ENCODE measurements at regions not wholly inside any gene's neighbourhood (a gene's known extent, or its start where the extent isn't known, plus 50 kb on each side); places are given as distances from the start of the nearest gene placed in this dataset.

DNA sequence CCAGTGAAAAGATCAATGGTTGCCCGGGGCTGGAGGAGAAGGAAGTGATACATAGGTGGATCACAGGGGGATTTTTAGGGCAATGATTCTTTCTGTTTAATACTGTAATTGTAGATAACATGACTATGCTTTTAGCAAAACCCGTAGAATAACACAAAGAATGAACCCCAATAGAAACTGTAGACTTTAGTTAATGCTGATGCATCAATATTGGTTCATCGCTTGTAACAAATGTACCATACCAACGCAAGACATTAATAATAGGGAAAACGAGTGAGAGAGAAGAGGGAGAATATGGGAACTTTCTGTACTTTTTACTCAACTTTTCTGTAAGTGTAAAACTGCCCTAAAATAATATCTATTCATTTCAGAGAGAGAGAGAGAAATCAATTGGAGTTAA lies 383.3 kb upstream of the ATP11B start:
- no peak overlapping the region for H3K4me3 Mint-ChIP-seq (ENCODE audit: unreplicated experiment)
- no peaks in the 10 kb centered on the region for H3K9me3 Mint-ChIP-seq (ENCODE audit: unreplicated experiment)
- no peak overlapping the region for H3K27ac Mint-ChIP-seq (ENCODE audit: unreplicated experiment)
- H3K27me3 Mint-ChIP-seq (ENCODE audit: unreplicated experiment), result peaks cover 34% of the 10 kb centered on the region
- DNase-seq (ENCODE audit: extremely low spot score, unreplicated experiment), result no peak
- H3K36me3 Mint-ChIP-seq (ENCODE audit: unreplicated experiment), result no peaks in the 10 kb centered on the region
- TF ChIP-seq, protein P1, sequence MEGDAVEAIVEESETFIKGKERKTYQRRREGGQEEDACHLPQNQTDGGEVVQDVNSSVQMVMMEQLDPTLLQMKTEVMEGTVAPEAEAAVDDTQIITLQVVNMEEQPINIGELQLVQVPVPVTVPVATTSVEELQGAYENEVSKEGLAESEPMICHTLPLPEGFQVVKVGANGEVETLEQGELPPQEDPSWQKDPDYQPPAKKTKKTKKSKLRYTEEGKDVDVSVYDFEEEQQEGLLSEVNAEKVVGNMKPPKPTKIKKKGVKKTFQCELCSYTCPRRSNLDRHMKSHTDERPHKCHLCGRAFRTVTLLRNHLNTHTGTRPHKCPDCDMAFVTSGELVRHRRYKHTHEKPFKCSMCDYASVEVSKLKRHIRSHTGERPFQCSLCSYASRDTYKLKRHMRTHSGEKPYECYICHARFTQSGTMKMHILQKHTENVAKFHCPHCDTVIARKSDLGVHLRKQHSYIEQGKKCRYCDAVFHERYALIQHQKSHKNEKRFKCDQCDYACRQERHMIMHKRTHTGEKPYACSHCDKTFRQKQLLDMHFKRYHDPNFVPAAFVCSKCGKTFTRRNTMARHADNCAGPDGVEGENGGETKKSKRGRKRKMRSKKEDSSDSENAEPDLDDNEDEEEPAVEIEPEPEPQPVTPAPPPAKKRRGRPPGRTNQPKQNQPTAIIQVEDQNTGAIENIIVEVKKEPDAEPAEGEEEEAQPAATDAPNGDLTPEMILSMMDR (IDR thresholded peaks at IDR 0.05), result no peak
- peaks cover 24% of the 10 kb centered on the region for H3K4me1 Mint-ChIP-seq (ENCODE audit: unreplicated experiment)

DNA sequence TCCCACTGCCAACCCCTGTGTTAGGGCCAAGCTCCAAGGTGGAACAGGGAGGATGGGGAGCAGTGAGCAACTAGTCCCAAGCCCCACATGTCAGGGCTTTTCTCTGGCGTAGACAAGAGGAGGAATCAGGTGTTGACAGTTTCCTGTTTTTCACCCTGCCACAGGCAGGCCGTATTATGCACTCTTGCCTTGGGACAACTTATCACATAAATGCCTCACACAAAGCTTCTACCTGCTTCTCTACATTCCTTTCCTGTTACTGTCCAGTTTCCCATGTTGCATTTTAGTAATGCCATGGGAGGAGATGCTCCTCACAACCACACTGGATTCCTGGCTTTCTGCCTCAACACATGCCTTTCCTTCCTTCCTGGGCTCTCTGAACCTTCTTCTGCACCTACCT lies 381.2 kb upstream of the ATP11B start:
- DNase-seq (ENCODE audit: extremely low spot score, unreplicated experiment), result no peak
- Mint-ChIP-seq H3K4me3 (ENCODE audit: unreplicated experiment) (no peak overlapping the region), H3K36me3 (ENCODE audit: unreplicated experiment) (no peaks in the 10 kb centered on the region), H3K27ac (ENCODE audit: unreplicated experiment) (no peak overlapping the region), H3K27me3 (ENCODE audit: unreplicated experiment) (peaks cover 40% of the 10 kb centered on the region), H3K9me3 (ENCODE audit: unreplicated experiment) (no peaks in the 10 kb centered on the region), H3K4me1 (ENCODE audit: unreplicated experiment) (peaks cover 10% of the 10 kb centered on the region)
- TF ChIP-seq, protein P1 (IDR thresholded peaks at IDR 0.05), result no peak

DNA sequence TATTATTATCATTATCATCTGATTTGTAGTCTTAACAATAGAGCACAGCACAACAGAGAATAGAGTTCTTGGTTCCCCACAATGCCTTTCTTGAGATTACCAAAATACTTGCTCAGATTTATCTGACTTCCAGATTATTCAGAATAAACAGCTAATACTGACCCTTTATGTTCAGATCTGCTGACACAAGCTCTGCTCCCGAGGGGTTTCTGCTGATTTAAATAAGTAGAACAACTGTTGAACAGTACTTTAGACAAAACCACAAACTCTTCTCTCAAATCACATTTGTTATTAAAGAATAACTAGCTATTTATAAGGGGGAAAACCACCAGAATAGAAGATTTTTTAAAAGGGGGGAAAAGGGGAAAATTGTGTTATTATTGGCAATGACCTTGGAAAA lies 380.2 kb upstream of the ATP11B start:
- Mint-ChIP-seq H3K27me3 (ENCODE audit: unreplicated experiment) (peaks cover 36% of the 10 kb centered on the region), H3K27ac (ENCODE audit: unreplicated experiment) (no peak overlapping the region), H3K4me1 (ENCODE audit: unreplicated experiment) (peaks cover 10% of the 10 kb centered on the region), H3K36me3 (ENCODE audit: unreplicated experiment) (no peaks in the 10 kb centered on the region), H3K4me3 (ENCODE audit: unreplicated experiment) (no peak overlapping the region), H3K9me3 (ENCODE audit: unreplicated experiment) (no peaks in the 10 kb centered on the region)
- TF ChIP-seq, protein P1 (IDR thresholded peaks at IDR 0.05), result no peak
- DNase-seq (ENCODE audit: extremely low spot score, unreplicated experiment), result no peak

DNA sequence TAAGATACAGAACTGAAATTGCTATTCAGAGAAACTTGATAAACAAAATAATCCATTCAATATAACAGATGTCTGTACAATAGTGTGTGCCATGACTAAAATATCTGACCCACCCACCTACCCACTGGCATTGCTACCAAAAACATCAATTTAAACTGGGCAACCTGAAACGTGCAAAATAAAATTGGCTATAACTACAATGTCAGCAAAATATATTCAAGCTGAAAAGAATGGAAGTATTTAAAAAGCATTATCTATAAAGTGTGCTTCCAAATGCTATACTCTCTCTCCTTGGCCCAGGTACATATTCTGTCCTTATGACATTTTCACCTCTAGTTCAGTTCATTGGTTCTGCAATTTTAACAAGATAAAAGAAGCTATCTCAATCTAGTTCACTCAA lies 379.6 kb upstream of the ATP11B start:
- Mint-ChIP-seq H3K4me1 (ENCODE audit: unreplicated experiment) (peaks cover 10% of the 10 kb centered on the region), H3K36me3 (ENCODE audit: unreplicated experiment) (no peaks in the 10 kb centered on the region), H3K27me3 (ENCODE audit: unreplicated experiment) (peaks cover 31% of the 10 kb centered on the region), H3K4me3 (ENCODE audit: unreplicated experiment) (no peak overlapping the region), H3K9me3 (ENCODE audit: unreplicated experiment) (no peaks in the 10 kb centered on the region), H3K27ac (ENCODE audit: unreplicated experiment) (no peak overlapping the region)
- TF ChIP-seq, protein P1 (IDR thresholded peaks at IDR 0.05), result no peak
- no peak for DNase-seq (ENCODE audit: extremely low spot score, unreplicated experiment)

DNA sequence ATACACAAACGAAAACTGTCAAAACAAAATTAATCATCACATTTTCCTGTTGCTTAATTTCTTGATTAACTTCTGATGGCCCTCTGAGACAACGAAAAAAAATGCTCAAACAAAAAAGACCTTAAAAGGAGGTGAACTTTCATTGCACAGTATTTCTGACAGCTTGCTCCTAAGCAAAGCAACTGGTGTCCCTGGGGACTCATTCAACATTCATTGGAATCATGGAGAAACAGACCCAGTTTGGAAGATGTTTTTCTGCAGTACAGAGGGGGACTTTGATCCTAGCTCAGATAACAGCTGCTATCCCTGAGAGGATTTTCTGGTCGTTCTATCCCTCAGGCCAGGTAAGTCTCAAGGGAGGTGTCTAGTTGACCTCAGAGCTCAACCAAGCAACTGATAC lies 378.7 kb upstream of the ATP11B start:
- no peak overlapping the region for H3K4me3 Mint-ChIP-seq (ENCODE audit: unreplicated experiment)
- peaks cover 31% of the 10 kb centered on the region for H3K27me3 Mint-ChIP-seq (ENCODE audit: unreplicated experiment)
- no peaks in the 10 kb centered on the region for H3K36me3 Mint-ChIP-seq (ENCODE audit: unreplicated experiment)
- H3K9me3 Mint-ChIP-seq (ENCODE audit: unreplicated experiment), result no peaks in the 10 kb centered on the region
- no peak overlapping the region for H3K27ac Mint-ChIP-seq (ENCODE audit: unreplicated experiment)
- no peak for DNase-seq (ENCODE audit: extremely low spot score, unreplicated experiment)
- TF ChIP-seq, protein P1 (IDR thresholded peaks at IDR 0.05), result no peak
- H3K4me1 Mint-ChIP-seq (ENCODE audit: unreplicated experiment), result peaks cover 10% of the 10 kb centered on the region

All from osteocyte (in vitro differentiated cells).